Peyer's patch (tissue), 4 donors: ENCODE measurements at regions not wholly inside any gene's neighbourhood (a gene's known extent, or its start where the extent isn't known, plus 50 kb on each side); places are given as distances from the start of the nearest gene placed in this dataset.

Experiments
- CTCF ChIP-seq, 6 experiments: fragments of 450-650 bp in 4 of 6; fragments of 200-600 bp in 2 of 6; sonication (generic) in 1 of 6; IDR thresholded peaks; one replicate each; pipeline ENCODE4 v1.5.1; 2017 to 2019; ENCODE audit warnings: antibody characterized with exemption in 6 of 6, mild to moderate bottlenecking in 3 of 6, moderate library complexity in 1 of 6
- POLR2A ChIP-seq, 2 donors: fragments of 450-650 bp; IDR thresholded peaks; one replicate each; pipeline ENCODE4 v1.5.1; 2017; ENCODE audit warnings: antibody characterized with exemption in 2 of 2, mild to moderate bottlenecking in 2 of 2, moderate library complexity in 2 of 2

- TF ChIP-seq POLR2A (IDR thresholded peaks at IDR 0.05) (no peak), CTCF (IDR thresholded peaks at IDR 0.05) (no peak)
Measured at GRCh38 chr22:48973694-48974041, 854.0 kb downstream of the BRD1 start.
